GM06990 (cell line): ENCODE measurements at regions not wholly inside any gene's neighbourhood (a gene's known extent, or its start where the extent isn't known, plus 50 kb on each side); places are given as distances from the start of the nearest gene placed in this dataset.

Source experiments
- DNase-seq: peaks from one replicate; pipeline ENCODE4 v3.0.0-alpha.2; 2011; ENCODE audit not compliant: insufficient read length; ENCODE audit errors: extremely low read depth
- H3K27me3 ChIP-seq: replicated peaks from 2 replicates; pipeline ENCODE4 v1.6.0; 2011; ENCODE audit warnings: low read length; ENCODE audit not compliant: control insufficient read depth, insufficient read depth
- H3K36me3 ChIP-seq: 2 replicates; pipeline ENCODE4 v1.5.1; 2011; ENCODE audit warnings: low read length; ENCODE audit not compliant: control insufficient read depth, insufficient read depth
- H3K4me3 ChIP-seq: replicated peaks from 2 replicates; pipeline ENCODE4 v1.5.1; 2011; ENCODE audit warnings: low read depth, mild to moderate bottlenecking, control low read depth, low read length
- CTCF ChIP-seq: IDR thresholded peaks from 2 replicates; pipeline ENCODE4 v1.5.1; 2011; ENCODE audit warnings: low read length, control low read depth, mild to moderate bottlenecking, inconsistent platforms; ENCODE audit not compliant: insufficient read depth, poor library complexity, severe bottlenecking

GRCh38 chr16:72241008-72241407, 69.1 kb upstream of the PMFBP1 start:
- TF ChIP-seq CTCF, result no peak
- no peaks in the 10 kb centered on the region for H3K36me3 ChIP-seq
- no peak overlapping the region for H3K4me3 ChIP-seq
- no peak for DNase-seq
- no peaks in the 10 kb centered on the region for H3K27me3 ChIP-seq

DNA sequence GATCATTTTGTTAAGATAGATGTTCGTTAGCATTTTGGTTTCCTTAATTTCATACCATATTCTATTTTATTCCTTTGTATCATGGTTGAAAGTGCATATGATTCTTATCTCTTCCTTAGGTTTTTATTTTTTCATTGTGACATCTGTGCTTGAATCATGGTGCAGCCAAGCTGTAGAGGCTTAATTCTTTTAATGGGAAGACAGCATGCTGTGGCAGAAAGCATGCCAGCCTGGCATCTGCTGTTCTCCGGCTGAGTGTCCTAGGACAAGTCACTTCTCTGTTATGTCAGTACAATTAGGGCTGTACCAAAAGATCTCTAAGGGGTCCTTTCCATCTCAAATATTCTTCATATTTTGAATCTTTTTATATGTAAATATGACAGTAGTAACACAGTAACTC, 68.5 kb upstream of the PMFBP1 start:
- H3K36me3 ChIP-seq, result no peaks in the 10 kb centered on the region
- no peak for TF ChIP-seq CTCF

GRCh38 chr16:72236866-72237265, 64.9 kb upstream of the PMFBP1 start:
- Histone ChIP-seq H3K4me3 (no peak overlapping the region), H3K36me3 (no peaks in the 10 kb centered on the region), H3K27me3 (no peaks in the 10 kb centered on the region)
- TF ChIP-seq CTCF, result no peak
- no peak for DNase-seq

More for the DNA sequence above, 68.5 kb upstream of the PMFBP1 start:
- H3K4me3 ChIP-seq, result no peak overlapping the region
- H3K27me3 ChIP-seq, result no peaks in the 10 kb centered on the region
- DNase-seq, result no peak

DNA sequence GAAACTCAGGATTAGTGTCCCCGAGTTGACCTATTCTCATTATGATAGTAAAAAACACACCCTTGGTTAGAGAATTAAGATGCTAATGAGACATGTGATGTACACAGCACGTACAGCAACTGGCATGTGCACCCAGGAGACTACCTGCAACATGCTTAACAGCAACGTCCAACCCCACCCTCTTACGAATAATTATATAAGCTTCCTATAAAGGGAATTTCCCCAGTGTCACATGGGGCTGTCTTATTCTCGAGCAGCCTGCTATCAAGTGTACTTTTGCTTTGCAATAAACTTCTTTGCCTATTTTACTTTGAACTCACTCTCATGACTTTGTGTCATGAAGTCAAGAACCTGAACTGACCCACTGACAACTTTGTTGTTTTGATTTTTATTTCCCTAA, 62.4 kb upstream of the PMFBP1 start:
- no peak for TF ChIP-seq CTCF
- no peak for DNase-seq
- no peaks in the 10 kb centered on the region for H3K27me3 ChIP-seq
- no peak overlapping the region for H3K4me3 ChIP-seq
- no peaks in the 10 kb centered on the region for H3K36me3 ChIP-seq

- TF ChIP-seq CTCF, result no peak
- Histone ChIP-seq H3K36me3 (no peaks in the 10 kb centered on the region), H3K4me3 (no peak overlapping the region), H3K27me3 (no peaks in the 10 kb centered on the region)
- no peak for DNase-seq
These were observed 56.1 kb upstream of the PMFBP1 start for GRCh38 chr16:72228014-72228413.

- no peak for DNase-seq
- TF ChIP-seq CTCF, result no peak
These were observed 54.2 kb upstream of the PMFBP1 start for GRCh38 chr16:72226136-72226535.

More at GRCh38 chr16:72226136-72226535, 54.2 kb upstream of the PMFBP1 start:
- Histone ChIP-seq H3K4me3 (no peak overlapping the region), H3K27me3 (no peaks in the 10 kb centered on the region), H3K36me3 (no peaks in the 10 kb centered on the region)
